K562 (cell line): ENCODE measurements at regions not wholly inside any gene's neighbourhood (a gene's known extent, or its start where the extent isn't known, plus 50 kb on each side); places are given as distances from the start of the nearest gene placed in this dataset.

Experiments used
- ATAC-seq: fragments of 200-7000 bp; cut with Tn5 transposase; 3 replicates; pipeline ENCODE4 v1.9.1; 2020; ENCODE audit warnings: moderate library complexity
- BruUV-seq: library from RNA; stranded (reverse); fragments of 400-500 nt; replicated peaks from 2 replicates; lab custom pipeline; 2021; lab: Mats Ljungman, UMichigan
- CTCF ChIA-PET: fragments of 300-600 bp; formaldehyde crosslinking; extraction: SDS; loops from one replicate; lab custom pipeline; 2021; ENCODE audit warnings: low intra/inter-chr PET ratio; lab: Yijun Ruan, JAX
- POLR2A ChIA-PET: fragments of 300-600, 350-650 bp; sonication (Branson Sonifier 250); formaldehyde crosslinking; extraction: SDS; loops from one replicate; lab custom pipeline; 2021; ENCODE audit warnings: antibody characterized with exemption, inconsistent platforms; lab: Yijun Ruan, JAX
- DNase-seq, 4 experiments: peaks; one replicate each; pipeline versions ENCODE4 v3.0.0 to v3.0.0-alpha.2; 2011 to 2018; ENCODE audit warnings: low spot score in 3 of 4, mixed read lengths in 3 of 4; ENCODE audit errors: extremely low read depth in 1 of 4
- FAIRE-seq: peaks from 2 replicates; lab custom pipeline; 2011; peaks lifted over from hg19 to GRCh38; lab: Jason Lieb, UNC
- H2AFZ ChIP-seq: 2 replicates; pipeline ENCODE4 v1.6.0; 2011; ENCODE audit warnings: low read depth, low read length, control low read depth, inconsistent platforms
- H3K27ac ChIP-seq: fragments of 200-600 bp; 3 replicates; pipeline ENCODE4 v1.8.0; 2011; ENCODE audit warnings: low read depth, mild to moderate bottlenecking, control low read depth, inconsistent platforms, low read length, moderate library complexity, mixed read lengths; ENCODE audit errors: extremely low read depth
- H3K27me3 ChIP-seq, 2 experiments: fragments of 300-600 bp in 1 of 2; 2 replicates in 1 of 2; 3 replicates in 1 of 2; pipeline versions ENCODE4 v1.6.0 to v1.8.0; 2011; ENCODE audit warnings: inconsistent platforms in 2 of 2, low read length in 2 of 2, mild to moderate bottlenecking in 1 of 2, mixed read lengths in 1 of 2, moderate library complexity in 1 of 2; ENCODE audit not compliant: control insufficient read depth in 2 of 2, insufficient read depth in 2 of 2
- H3K36me3 ChIP-seq: fragments of 300-600 bp; 3 replicates; pipeline ENCODE4 v1.8.0; 2011; ENCODE audit warnings: mild to moderate bottlenecking, low read length, inconsistent platforms; ENCODE audit not compliant: control insufficient read depth, insufficient read depth
- H3K4me1 ChIP-seq, 2 experiments: fragments of 200-600 bp in 1 of 2; replicated peaks in 1 of 2; 2 replicates in 1 of 2; 3 replicates in 1 of 2; pipeline versions ENCODE4 v1.5.1 to v1.8.0; 2011; ENCODE audit warnings: inconsistent platforms in 2 of 2, low read length in 2 of 2, mild to moderate bottlenecking in 1 of 2, mixed read lengths in 1 of 2, moderate library complexity in 1 of 2; ENCODE audit not compliant: control insufficient read depth in 2 of 2, insufficient read depth in 2 of 2
- H3K4me2 ChIP-seq: 2 replicates; pipeline ENCODE4 v1.6.1; 2011; ENCODE audit warnings: low read length, control low read depth, inconsistent platforms, mixed read lengths; ENCODE audit not compliant: insufficient read depth
- H3K4me3 ChIP-seq: fragments of 200-600 bp; sonication (generic), shearing (Covaris generic); 2 replicates; pipeline ENCODE4 v1.5.1; 2016; ENCODE audit warnings: control low read depth, inconsistent platforms
- H3K79me2 ChIP-seq: fragments of 200-600 bp; 3 replicates; pipeline ENCODE4 v1.8.0; 2011; ENCODE audit warnings: low read length, inconsistent platforms; ENCODE audit not compliant: control insufficient read depth, insufficient read depth
- H3K9ac ChIP-seq, 2 experiments: 2 replicates each; pipeline versions ENCODE4 v1.6.0 to v1.6.1; 2011; ENCODE audit warnings: low read depth in 2 of 2, low read length in 2 of 2, control low read depth in 1 of 2, inconsistent platforms in 1 of 2, mild to moderate bottlenecking in 1 of 2, mixed read lengths in 1 of 2; ENCODE audit not compliant: insufficient read depth in 1 of 2
- H3K9me1 ChIP-seq: one replicate; pipeline ENCODE4 v1.6.0; 2011; ENCODE audit warnings: inconsistent platforms, mild to moderate bottlenecking, low read length, moderate library complexity; ENCODE audit not compliant: control insufficient read depth, insufficient read depth
- H3K9me3 ChIP-seq: replicated peaks from 2 replicates; pipeline ENCODE4 v1.5.1; 2011; ENCODE audit warnings: low read depth, low read length, inconsistent platforms; ENCODE audit not compliant: control insufficient read depth, insufficient read depth
- H4K20me1 ChIP-seq: replicated peaks from 2 replicates; pipeline ENCODE4 v1.6.1; 2011; ENCODE audit warnings: low read length, inconsistent platforms, mixed read lengths; ENCODE audit not compliant: control insufficient read depth, insufficient read depth
- BDP1 ChIP-seq: IDR thresholded peaks from 3 replicates; pipeline ENCODE4 v1.6.1; 2011; ENCODE audit not compliant: insufficient read length, insufficient read depth
- CBFB ChIP-seq: sonication (generic); formaldehyde crosslinking; IDR thresholded peaks from 2 replicates; pipeline ENCODE4 v1.4.0; 2020; ENCODE audit warnings: mild to moderate bottlenecking, missing genetic modification reagents
- CC2D1A ChIP-seq: fragments of 450-650 bp; IDR thresholded peaks from 2 replicates; pipeline ENCODE4 v1.6.1; 2017; ENCODE audit warnings: mild to moderate bottlenecking
- CEBPB ChIP-seq: fragments of 450-650 bp; IDR thresholded peaks from 2 replicates; pipeline ENCODE4 v1.6.1; 2016; ENCODE audit warnings: missing genetic modification characterization, missing compliant biosample characterization
- CHD4 ChIP-seq: fragments of 200-600 bp; sonication (generic); IDR thresholded peaks from 3 replicates; pipeline ENCODE4 v1.6.1; 2012; ENCODE audit warnings: low read depth, mild to moderate bottlenecking, mixed read lengths, low read length, inconsistent platforms; ENCODE audit not compliant: insufficient read depth, insufficient replicate concordance, poor library complexity, severe bottlenecking
- GTF2E2 ChIP-seq: fragments of 200-800 bp; sonication (Bioruptor generic); IDR thresholded peaks from 2 replicates; pipeline ENCODE4 v1.6.1; 2016; ENCODE audit warnings: missing genetic modification characterization, missing compliant biosample characterization
- HNRNPLL ChIP-seq: fragments of 200-400 bp; formaldehyde crosslinking; IDR thresholded peaks from 2 replicates; pipeline ENCODE4 v1.6.1; 2017; ENCODE audit warnings: low read length, low read depth, mild to moderate bottlenecking; ENCODE audit not compliant: poor library complexity, severe bottlenecking
- ILF3 ChIP-seq: fragments of 450-650 bp; IDR thresholded peaks from 2 replicates; pipeline ENCODE4 v1.6.1; 2018; ENCODE audit warnings: antibody characterized with exemption, mild to moderate bottlenecking, moderate library complexity, borderline replicate concordance
- KLF6 ChIP-seq: fragments of 250-450 bp; sonication (Bioruptor Pico); IDR thresholded peaks from 2 replicates; pipeline ENCODE4 v1.4.0; 2020; ENCODE audit warnings: mild to moderate bottlenecking, moderate library complexity, borderline replicate concordance
- NBN ChIP-seq: fragments of 450-650 bp; IDR thresholded peaks from 2 replicates; pipeline ENCODE4 v1.6.1; 2016; ENCODE audit warnings: low read depth, mild to moderate bottlenecking
- NRF1 ChIP-seq, 2 experiments: fragments of 450-650 bp; IDR thresholded peaks in 1 of 2; conservative IDR thresholded peaks in 1 of 2; 2 replicates each; pipeline ENCODE4 v1.6.1; 2014; ENCODE audit warnings: mild to moderate bottlenecking in 2 of 2
- PATZ1 ChIP-seq: fragments of 250-450 bp; sonication (Bioruptor Pico); IDR thresholded peaks from 2 replicates; pipeline ENCODE4 v1.5.0; 2020; ENCODE audit warnings: mild to moderate bottlenecking, borderline replicate concordance
- PPARD ChIP-seq: fragments of 250-450 bp; sonication (Bioruptor Pico); IDR thresholded peaks from 2 replicates; pipeline ENCODE4 v1.8.0; 2022; ENCODE audit warnings: inconsistent platforms, mild to moderate bottlenecking, moderate library complexity
- RBM34 ChIP-seq: fragments of 200-400 bp; formaldehyde crosslinking; IDR thresholded peaks from 2 replicates; pipeline ENCODE4 v1.6.1; 2018; ENCODE audit warnings: low read length, borderline replicate concordance; ENCODE audit not compliant: insufficient read depth
- WHSC1 ChIP-seq: IDR thresholded peaks from one replicate; pipeline ENCODE4 v1.6.1; 2012; ENCODE audit warnings: low read length, control low read depth, inconsistent platforms
- ZBTB12 ChIP-seq: fragments of 250-450 bp; sonication (Bioruptor Pico); IDR thresholded peaks from 2 replicates; pipeline ENCODE4 v1.4.0; 2020
- ZNF785 ChIP-seq: fragments of 250-450 bp; sonication (Bioruptor Pico); IDR thresholded peaks from 2 replicates; pipeline ENCODE4 v1.4.0; 2020; ENCODE audit warnings: mild to moderate bottlenecking
- WGBS: fragments of 100-300 bp; shearing (Covaris generic); methylation state at CpG from one replicate; pipeline ENCODE4 v1.1.6; 2016; ENCODE audit warnings: low coverage, mixed read lengths; ENCODE audit not compliant: insufficient coverage; ENCODE audit errors: missing lambda C conversion rate; 5-methylcytosine and 5-hydroxymethylcytosine counted together
- in situ Hi-C: fragments of 300-500 bp; cut with MboI; formaldehyde crosslinking; loops from 4 replicates; pipeline ENCODE4 v1.15.0; 2018; ENCODE audit warnings: inconsistent platforms, mixed read lengths
- intact Hi-C: fragments of 100-400 bp; cut with micrococcal nuclease; formaldehyde crosslinking; loops from 2 replicates; pipeline ENCODE4 v1.14.2; 2022
- TF ChIP-seq, protein P1 (sequence below), 2 experiments: fragments of 450-650 bp in 1 of 2; sonication (generic) in 1 of 2; formaldehyde crosslinking; conservative IDR thresholded peaks; 2 replicates each; pipeline versions ENCODE4 v1.4.0 to v1.8.1; 2020 to 2022; ENCODE audit warnings: mild to moderate bottlenecking in 1 of 2, missing genetic modification reagents in 1 of 2

DNA sequence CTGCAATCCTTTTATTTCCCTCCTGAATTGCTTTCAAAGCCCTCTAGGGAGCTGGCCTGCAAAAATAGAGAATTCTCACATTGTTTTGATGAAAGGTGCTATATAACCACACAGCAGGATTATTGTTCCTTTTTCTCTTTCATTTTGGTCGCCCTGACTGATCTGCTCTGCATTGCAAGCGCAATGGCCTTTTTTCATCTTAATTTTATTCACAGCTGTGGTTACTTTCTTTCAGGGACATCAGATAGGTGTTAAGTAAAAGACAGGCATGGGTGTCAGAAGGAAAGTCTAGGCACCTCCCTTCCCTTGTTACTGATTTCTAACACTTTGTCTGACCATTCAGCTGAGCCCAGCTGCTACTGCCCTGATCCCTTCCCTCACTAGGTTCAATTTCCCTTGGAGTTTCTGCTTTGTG, 850.5 kb upstream of the MAP3K7 start (continued):
- TF ChIP-seq PATZ1 (CRISPR knock-in tag) (no peak), HNRNPLL (no peak), NBN (no peak), ILF3 (no peak), KLF6 (CRISPR knock-in tag) (no peak)

DNA sequence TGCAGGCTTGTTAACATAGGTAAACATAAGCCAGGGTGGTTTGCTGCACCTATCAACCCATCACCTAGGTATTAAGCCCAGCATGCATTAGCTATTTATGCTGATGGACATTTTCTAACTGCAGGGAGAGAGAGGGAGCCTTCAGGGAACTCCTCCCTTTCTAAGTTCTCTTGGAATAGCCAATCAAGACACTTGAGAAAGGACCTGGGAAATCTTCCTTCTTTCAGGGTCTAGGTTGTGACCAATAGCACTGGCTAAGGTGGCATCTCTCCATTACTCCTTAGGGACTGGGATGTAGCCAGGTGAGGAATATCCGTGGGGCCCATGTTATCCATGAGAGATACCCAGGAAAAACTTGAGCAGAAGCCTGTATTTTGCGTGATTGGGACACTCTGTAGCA, 849.6 kb upstream of the MAP3K7 start:
- Histone ChIP-seq H3K4me1 (no peaks in the 10 kb centered on the region), H4K20me1 (no peaks in the 10 kb centered on the region), H3K9ac (no peak overlapping the region), H3K27me3 (no peaks in the 10 kb centered on the region), H3K4me3 (no peak overlapping the region), H3K27ac (no peak overlapping the region), H3K79me2 (no peaks in the 10 kb centered on the region), H3K4me2 (no peak overlapping the region), H3K9me1 (no peaks in the 10 kb centered on the region), H3K36me3 (no peaks in the 10 kb centered on the region), H3K9me3 (no peaks in the 10 kb centered on the region; the same call in 1 of the 2 replicates), H2AFZ (no peak overlapping the region)
- BruUV-seq: no TSS peak
- 0% methylated on average over 2 of the region's 2 CpGs for WGBS
- FAIRE-seq (no peak), ATAC-seq (no peak), DNase-seq (no peak)
- CTCF ChIA-PET: no interaction called here
- intact Hi-C loops: no loop called here
- in situ Hi-C loops: no loop called here
- POLR2A ChIA-PET: no interaction called here
- TF ChIP-seq RBM34 (no peak), CC2D1A (no peak), ZBTB12 (CRISPR knock-in tag) (no peak), WHSC1 (no peak), BDP1 (no peak), CEBPB (tag) (no peak), CBFB (CRISPR knock-in tag) (no peak), GTF2E2 (no peak), PPARD (CRISPR knock-in tag) (no peak), NRF1 (conservative IDR thresholded peaks at IDR 0.05 in 1 of 2, IDR thresholded peaks at IDR 0.05 in 1 of 2) (no peak), ZNF785 (no peak), CHD4 (no peak)
- TF ChIP-seq, protein P1, sequence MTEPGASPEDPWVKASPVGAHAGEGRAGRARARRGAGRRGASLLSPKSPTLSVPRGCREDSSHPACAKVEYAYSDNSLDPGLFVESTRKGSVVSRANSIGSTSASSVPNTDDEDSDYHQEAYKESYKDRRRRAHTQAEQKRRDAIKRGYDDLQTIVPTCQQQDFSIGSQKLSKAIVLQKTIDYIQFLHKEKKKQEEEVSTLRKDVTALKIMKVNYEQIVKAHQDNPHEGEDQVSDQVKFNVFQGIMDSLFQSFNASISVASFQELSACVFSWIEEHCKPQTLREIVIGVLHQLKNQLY (CRISPR knock-in tag; conservative IDR thresholded peaks at IDR 0.05): no peak
